Loucy (cell line): ENCODE measurements at regions not wholly inside any gene's neighbourhood (a gene's known extent, or its start where the extent isn't known, plus 50 kb on each side); places are given as distances from the start of the nearest gene placed in this dataset.

Experiments
- H2AFZ ChIP-seq: fragments of 200-600 bp; sonication (generic); 2 replicates; pipeline ENCODE4 v1.6.0; 2016; ENCODE audit warnings: antibody characterized with exemption, mild to moderate bottlenecking, low read length, moderate library complexity
- H3F3A ChIP-seq: fragments of 200-600 bp; 2 replicates; pipeline ENCODE4 v1.6.0; 2016; ENCODE audit warnings: antibody characterized with exemption, low read depth, mild to moderate bottlenecking
- H3K27me3 ChIP-seq: fragments of 200-600 bp; sonication (generic); 2 replicates; pipeline ENCODE4 v1.6.1; 2014; ENCODE audit warnings: low read length, mild to moderate bottlenecking; ENCODE audit not compliant: insufficient read depth, poor library complexity, severe bottlenecking
- H3K36me3 ChIP-seq: fragments of 200-600 bp; sonication (generic); 2 replicates; pipeline ENCODE4 v1.6.1; 2016; ENCODE audit warnings: low read length; ENCODE audit not compliant: insufficient read depth
- H3K4me1 ChIP-seq: fragments of 200-600 bp; sonication (generic); 2 replicates; pipeline ENCODE4 v1.5.1; 2014; ENCODE audit warnings: low read length, mild to moderate bottlenecking; ENCODE audit not compliant: insufficient read depth, poor library complexity, severe bottlenecking
- H3K4me2 ChIP-seq: fragments of 200-600 bp; sonication (generic); 2 replicates; pipeline ENCODE4 v1.6.0; 2014; ENCODE audit warnings: antibody characterized with exemption, low read length, low read depth, mild to moderate bottlenecking; ENCODE audit not compliant: poor library complexity, severe bottlenecking
- H3K4me3 ChIP-seq: fragments of 200-600 bp; sonication (generic); 2 replicates; pipeline ENCODE4 v1.5.1; 2014; ENCODE audit warnings: low read length, mild to moderate bottlenecking, mixed read lengths; ENCODE audit not compliant: poor library complexity, severe bottlenecking
- H3K79me2 ChIP-seq: fragments of 200-600 bp; sonication (generic); 2 replicates; pipeline ENCODE4 v1.6.1; 2014; ENCODE audit warnings: low read length; ENCODE audit not compliant: insufficient read depth
- H3K9ac ChIP-seq: fragments of 200-600 bp; sonication (generic); 2 replicates; pipeline ENCODE4 v1.6.0; 2014; ENCODE audit warnings: mild to moderate bottlenecking, low read depth, low read length, moderate library complexity; ENCODE audit not compliant: poor library complexity, severe bottlenecking
- H3K9me2 ChIP-seq: fragments of 200-600 bp; sonication (generic); replicated peaks from 2 replicates; pipeline ENCODE4 v1.6.1; 2016; ENCODE audit warnings: low read depth, low read length, mixed read lengths
- H3K9me3 ChIP-seq: fragments of 200-600 bp; sonication (generic); 2 replicates; pipeline ENCODE4 v1.6.1; 2014; ENCODE audit warnings: mild to moderate bottlenecking, antibody characterized with exemption, low read length, low read depth; ENCODE audit not compliant: insufficient read depth
- H4K20me1 ChIP-seq: fragments of 200-600 bp; sonication (generic); 2 replicates; pipeline ENCODE4 v1.6.0; 2014; ENCODE audit warnings: antibody characterized with exemption, low read length, mild to moderate bottlenecking; ENCODE audit not compliant: insufficient read depth, poor library complexity, severe bottlenecking
- CTCF ChIP-seq: fragments of 200-600 bp; sonication (generic); conservative IDR thresholded peaks from 2 replicates; pipeline ENCODE4 v1.5.1; 2014; ENCODE audit warnings: mild to moderate bottlenecking, antibody characterized with exemption, low read length
- EZH2phosphoT487 ChIP-seq: fragments of 200-600 bp; IDR thresholded peaks from 2 replicates; pipeline ENCODE4 v1.6.1; 2018; ENCODE audit warnings: antibody characterized with exemption, mild to moderate bottlenecking, moderate library complexity, borderline replicate concordance

GRCh38 chr19:31575846-31576335 lies 226.7 kb upstream of the TSHZ3 start:
- H3K9me3 ChIP-seq: peaks cover 3% of the 10 kb centered on the region; the same call in 1 of the 2 replicates
- no peaks in the 10 kb centered on the region for H3K36me3 ChIP-seq
- no peak overlapping the region for H2AFZ ChIP-seq
- no peaks in the 10 kb centered on the region for H4K20me1 ChIP-seq
- no peak overlapping the region for H3K9ac ChIP-seq
- H3K27me3 ChIP-seq: no peaks in the 10 kb centered on the region
- no peaks in the 10 kb centered on the region for H3K9me2 ChIP-seq
- no peaks in the 10 kb centered on the region for H3K4me1 ChIP-seq
- no peak overlapping the region for H3K4me3 ChIP-seq
- no peaks in the 10 kb centered on the region for H3F3A ChIP-seq
- TF ChIP-seq CTCF: no peak
- TF ChIP-seq EZH2phosphoT487: no peak
- no peak overlapping the region for H3K4me2 ChIP-seq
- H3K79me2 ChIP-seq: no peaks in the 10 kb centered on the region

GRCh38 chr19:31578326-31578725 lies 229.1 kb upstream of the TSHZ3 start:
- no peak for TF ChIP-seq EZH2phosphoT487
- TF ChIP-seq CTCF: no peak
- Histone ChIP-seq H3K79me2 (no peaks in the 10 kb centered on the region), H3K27me3 (no peaks in the 10 kb centered on the region), H3K36me3 (no peaks in the 10 kb centered on the region), H3K9me3 (no peaks in the 10 kb centered on the region), H2AFZ (no peak overlapping the region), H3F3A (no peaks in the 10 kb centered on the region), H3K9ac (no peak overlapping the region), H4K20me1 (no peaks in the 10 kb centered on the region), H3K4me1 (no peaks in the 10 kb centered on the region), H3K9me2 (no peaks in the 10 kb centered on the region), H3K4me3 (no peak overlapping the region), H3K4me2 (no peak overlapping the region)

- H3K9me2 ChIP-seq: no peaks in the 10 kb centered on the region
- H3F3A ChIP-seq: no peaks in the 10 kb centered on the region
- H2AFZ ChIP-seq: no peak overlapping the region
- H3K79me2 ChIP-seq: no peaks in the 10 kb centered on the region
- H3K27me3 ChIP-seq: no peaks in the 10 kb centered on the region
- H3K4me2 ChIP-seq: no peak overlapping the region
- H3K9ac ChIP-seq: no peak overlapping the region
- no peaks in the 10 kb centered on the region for H3K4me1 ChIP-seq
- H3K4me3 ChIP-seq: no peak overlapping the region
- TF ChIP-seq CTCF (no peak), EZH2phosphoT487 (no peak)
- H3K9me3 ChIP-seq: no peaks in the 10 kb centered on the region; the same call in 1 of the 2 replicates
- H3K36me3 ChIP-seq: no peaks in the 10 kb centered on the region
- H4K20me1 ChIP-seq: no peaks in the 10 kb centered on the region
Measured at GRCh38 chr19:31583148-31583547, 233.9 kb upstream of the TSHZ3 start.
